Keratinocyte (primary cell): ENCODE measurements at regions not wholly inside any gene's neighbourhood (a gene's known extent, or its start where the extent isn't known, plus 50 kb on each side); places are given as distances from the start of the nearest gene placed in this dataset.
A peak's percentile ranks its signal among the peaks of the same experiment; 100 is the strongest.

Experiments
- DNase-seq: peaks from one replicate; pipeline ENCODE4 v3.0.0-alpha.2; 2011; ENCODE audit warnings: low read depth, missing footprints, low spot score
- FAIRE-seq: peaks from 2 replicates; lab custom pipeline; 2011; peaks lifted over from hg19 to GRCh38; lab: Jason Lieb, UNC
- H2AFZ ChIP-seq: 2 replicates; pipeline ENCODE4 v1.6.0; 2012; ENCODE audit warnings: low read length, control low read depth, inconsistent platforms; ENCODE audit not compliant: control insufficient read depth
- H3K27ac ChIP-seq: 2 replicates; pipeline ENCODE4 v1.5.1; 2011; ENCODE audit warnings: low read length; ENCODE audit not compliant: control insufficient read depth, insufficient read depth
- H3K27me3 ChIP-seq: 3 replicates; pipeline ENCODE4 v1.6.0; 2011; ENCODE audit warnings: low read length; ENCODE audit not compliant: control insufficient read depth, insufficient read depth; ENCODE audit errors: extremely low read depth
- H3K36me3 ChIP-seq, 2 experiments: 2 replicates in 1 of 2; 3 replicates in 1 of 2; pipeline ENCODE4 v1.5.1; 2011; ENCODE audit warnings: low read length in 2 of 2, mild to moderate bottlenecking in 1 of 2; ENCODE audit not compliant: control insufficient read depth in 2 of 2, insufficient read depth in 2 of 2; ENCODE audit errors: extremely low read depth in 1 of 2
- H3K4me1 ChIP-seq: 3 replicates; pipeline ENCODE4 v1.5.1; 2011; ENCODE audit warnings: low read length; ENCODE audit not compliant: control insufficient read depth, insufficient read depth; ENCODE audit errors: extremely low read depth
- H3K4me2 ChIP-seq: 3 replicates; pipeline ENCODE4 v1.6.0; 2011; ENCODE audit warnings: low read depth, low read length; ENCODE audit not compliant: control insufficient read depth, insufficient read depth; ENCODE audit errors: extremely low read depth
- H3K4me3 ChIP-seq, 3 experiments: fragments of 200-600 bp in 1 of 3; sonication (generic) in 1 of 3; 2 replicates in 2 of 3; 3 replicates in 1 of 3; pipeline ENCODE4 v1.5.1; 2011 to 2016; ENCODE audit warnings: low read length in 3 of 3, mild to moderate bottlenecking in 3 of 3, control low read depth in 2 of 3, inconsistent platforms in 1 of 3, low read depth in 1 of 3, mixed read lengths in 1 of 3, mixed run types in 1 of 3, moderate library complexity in 1 of 3; ENCODE audit not compliant: control insufficient read depth in 2 of 3, insufficient read depth in 2 of 3; ENCODE audit errors: extremely low read depth in 1 of 3
- H3K79me2 ChIP-seq: 2 replicates; pipeline ENCODE4 v1.6.0; 2012; ENCODE audit warnings: low read length; ENCODE audit not compliant: control insufficient read depth, insufficient read depth
- H3K9ac ChIP-seq: 3 replicates; pipeline ENCODE4 v1.6.0; 2011; ENCODE audit warnings: low read length; ENCODE audit not compliant: control insufficient read depth, insufficient read depth; ENCODE audit errors: extremely low read depth
- H3K9me1 ChIP-seq: 3 replicates; pipeline ENCODE4 v1.6.0; 2011; ENCODE audit warnings: low read length; ENCODE audit not compliant: control insufficient read depth, insufficient read depth; ENCODE audit errors: extremely low read depth
- H3K9me3 ChIP-seq: 2 replicates; pipeline ENCODE4 v1.5.1; 2012; ENCODE audit warnings: low read depth, low read length; ENCODE audit not compliant: control insufficient read depth
- H4K20me1 ChIP-seq: 3 replicates; pipeline ENCODE4 v1.6.0; 2011; ENCODE audit warnings: low read length; ENCODE audit not compliant: control insufficient read depth, insufficient read depth; ENCODE audit errors: extremely low read depth
- EZH2 ChIP-seq: IDR thresholded peaks from one replicate; pipeline ENCODE4 v1.6.1; 2012; ENCODE audit warnings: inconsistent platforms, mild to moderate bottlenecking, low read length, moderate library complexity
- dilution Hi-C: fragments of 300-500 bp; cut with MboI; formaldehyde crosslinking; loops from one replicate; pipeline ENCODE4 v1.7.0; 2020; ENCODE audit warnings: low sequenced_read_pairs; ENCODE audit not compliant: extremely low pct_ligation_motif_present
- TF ChIP-seq, protein P1 (sequence below), 3 experiments: IDR thresholded peaks in 1 of 3; conservative IDR thresholded peaks in 1 of 3; optimal IDR thresholded peaks in 1 of 3; 2 replicates in 2 of 3; 3 replicates in 1 of 3; pipeline versions ENCODE3 to v1.5.1; 2011; ENCODE audit warnings: low read length in 3 of 3, mild to moderate bottlenecking in 3 of 3, moderate library complexity in 2 of 3, control low read depth in 1 of 3, inconsistent platforms in 1 of 3; ENCODE audit not compliant: insufficient read depth in 2 of 3; ENCODE audit errors: extremely low read depth in 1 of 3

DNA sequence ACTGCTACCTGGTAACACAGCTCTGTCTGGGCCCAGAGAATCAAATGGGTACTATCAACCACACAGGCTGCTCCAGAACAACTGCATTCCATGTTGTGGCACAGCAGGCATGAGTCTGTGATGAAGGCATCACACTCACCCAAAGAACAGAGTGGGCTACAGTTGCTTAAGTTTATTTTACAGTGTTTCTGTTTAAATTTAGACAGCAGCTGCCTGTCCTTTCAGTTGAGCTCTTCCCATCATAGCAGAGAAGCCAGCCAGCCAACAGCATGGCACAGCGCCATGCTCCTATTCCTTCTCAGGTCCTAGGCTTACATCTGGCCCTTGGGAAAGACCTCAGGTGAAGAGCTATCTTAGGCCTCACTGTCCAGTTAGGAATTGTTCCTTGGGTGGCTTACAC, 147.0 kb upstream of the FRMD6 start:
- H3K9ac ChIP-seq: no peak overlapping the region
- no peaks in the 10 kb centered on the region for H4K20me1 ChIP-seq
- dilution Hi-C loops: no loop called here
- H3K79me2 ChIP-seq: peaks cover 100% of the 10 kb centered on the region
- FAIRE-seq (no peak), DNase-seq (no peak)
- no peak overlapping the region for H3K4me3 ChIP-seq
- H3K27ac ChIP-seq: no peak overlapping the region
- H3K4me1 ChIP-seq: peaks cover 32% of the 10 kb centered on the region
- peaks cover 6% of the 10 kb centered on the region for H3K9me1 ChIP-seq
- H3K4me2 ChIP-seq: no peak overlapping the region
- H3K36me3 ChIP-seq: peaks cover 8 to 15% of the 10 kb centered on the region in 2 experiments
- no peak overlapping the region for H2AFZ ChIP-seq
- TF ChIP-seq, protein P1, sequence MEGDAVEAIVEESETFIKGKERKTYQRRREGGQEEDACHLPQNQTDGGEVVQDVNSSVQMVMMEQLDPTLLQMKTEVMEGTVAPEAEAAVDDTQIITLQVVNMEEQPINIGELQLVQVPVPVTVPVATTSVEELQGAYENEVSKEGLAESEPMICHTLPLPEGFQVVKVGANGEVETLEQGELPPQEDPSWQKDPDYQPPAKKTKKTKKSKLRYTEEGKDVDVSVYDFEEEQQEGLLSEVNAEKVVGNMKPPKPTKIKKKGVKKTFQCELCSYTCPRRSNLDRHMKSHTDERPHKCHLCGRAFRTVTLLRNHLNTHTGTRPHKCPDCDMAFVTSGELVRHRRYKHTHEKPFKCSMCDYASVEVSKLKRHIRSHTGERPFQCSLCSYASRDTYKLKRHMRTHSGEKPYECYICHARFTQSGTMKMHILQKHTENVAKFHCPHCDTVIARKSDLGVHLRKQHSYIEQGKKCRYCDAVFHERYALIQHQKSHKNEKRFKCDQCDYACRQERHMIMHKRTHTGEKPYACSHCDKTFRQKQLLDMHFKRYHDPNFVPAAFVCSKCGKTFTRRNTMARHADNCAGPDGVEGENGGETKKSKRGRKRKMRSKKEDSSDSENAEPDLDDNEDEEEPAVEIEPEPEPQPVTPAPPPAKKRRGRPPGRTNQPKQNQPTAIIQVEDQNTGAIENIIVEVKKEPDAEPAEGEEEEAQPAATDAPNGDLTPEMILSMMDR (optimal IDR thresholded peaks at IDR 0.05 in 1 of 3, IDR thresholded peaks at IDR 0.05 in 1 of 3, conservative IDR thresholded peaks at IDR 0.05 in 1 of 3; ENCODE audit: extremely low read depth in 1 of 3, insufficient read depth in 2 of 3, low read length in 3 of 3): no peak
- no peak for TF ChIP-seq EZH2
- peaks cover 2% of the 10 kb centered on the region for H3K9me3 ChIP-seq
- H3K27me3 ChIP-seq: no peaks in the 10 kb centered on the region

DNA sequence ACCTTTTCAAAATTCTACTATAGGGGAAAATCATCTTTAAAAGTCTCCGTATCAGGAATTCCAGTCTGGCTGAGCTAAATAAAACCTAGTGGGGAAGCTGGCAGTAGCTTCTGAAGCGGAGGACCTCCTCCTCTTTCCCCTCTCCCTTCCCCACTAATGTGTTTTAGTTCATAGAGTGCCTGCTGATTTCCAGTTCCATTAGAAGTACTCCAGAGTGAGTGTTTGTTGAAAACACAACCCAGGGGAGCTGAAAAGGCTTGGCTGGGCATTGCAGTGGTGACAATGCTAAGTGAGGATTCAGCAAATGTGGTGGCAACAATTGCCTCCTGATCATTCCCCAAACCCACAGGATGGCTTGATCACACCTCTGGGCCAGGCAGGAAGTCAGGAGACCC, 144.2 kb upstream of the FRMD6 start:
- Histone ChIP-seq H3K4me3 (no peak overlapping the region), H3K9me3 (no peaks in the 10 kb centered on the region), H3K27ac (peak overlapping the region; percentile 43), H3K36me3 (peaks cover 8 to 27% of the 10 kb centered on the region in 2 experiments), H3K4me2 (no peak overlapping the region), H2AFZ (no peak overlapping the region), H3K27me3 (no peaks in the 10 kb centered on the region), H3K9ac (no peak overlapping the region), H3K9me1 (peaks cover 6% of the 10 kb centered on the region), H3K4me1 (peaks cover 22% of the 10 kb centered on the region), H3K79me2 (peaks cover 97% of the 10 kb centered on the region), H4K20me1 (no peaks in the 10 kb centered on the region)
- TF ChIP-seq, protein P1 (optimal IDR thresholded peaks at IDR 0.05 in 1 of 3, IDR thresholded peaks at IDR 0.05 in 1 of 3, conservative IDR thresholded peaks at IDR 0.05 in 1 of 3; ENCODE audit: extremely low read depth in 1 of 3, insufficient read depth in 2 of 3, low read length in 3 of 3): no peak
- no peak for TF ChIP-seq EZH2
- FAIRE-seq (no peak), DNase-seq (no peak)
- dilution Hi-C loops: no loop called here
